ENCODE measurements at regions not wholly inside any gene's neighbourhood (a gene's known extent, or its start where the extent isn't known, plus 50 kb on each side); places are given as distances from the start of the nearest gene placed in this dataset.

GRCh38 chr15:77737238-77738037 lies 104.7 kb upstream of the LINGO1 start:
- Histone ChIP-seq H3K9me3 (ENCODE audit: control insufficient read depth, insufficient read depth, low read length) (no peaks in the 10 kb centered on the region), H3K4me1 (ENCODE audit: insufficient read depth, low read length) (peaks cover 26% of the 10 kb centered on the region), H3K9ac (ENCODE audit: low read depth, low read length) (no peak overlapping the region), H3K36me3 (ENCODE audit: insufficient read depth, low read length) (no peaks in the 10 kb centered on the region)

GRCh38 chr15:77734306-77734705 lies 101.6 kb upstream of the LINGO1 start:
- no peak overlapping the region for H3K9ac ChIP-seq (ENCODE audit: low read depth, low read length)
- no peaks in the 10 kb centered on the region for H3K36me3 ChIP-seq (ENCODE audit: insufficient read depth, low read length)
- no peaks in the 10 kb centered on the region for H3K9me3 ChIP-seq (ENCODE audit: control insufficient read depth, insufficient read depth, low read length)
- H3K4me1 ChIP-seq (ENCODE audit: insufficient read depth, low read length): peaks cover 12% of the 10 kb centered on the region; the same call in 1 of the 2 replicates

DNA sequence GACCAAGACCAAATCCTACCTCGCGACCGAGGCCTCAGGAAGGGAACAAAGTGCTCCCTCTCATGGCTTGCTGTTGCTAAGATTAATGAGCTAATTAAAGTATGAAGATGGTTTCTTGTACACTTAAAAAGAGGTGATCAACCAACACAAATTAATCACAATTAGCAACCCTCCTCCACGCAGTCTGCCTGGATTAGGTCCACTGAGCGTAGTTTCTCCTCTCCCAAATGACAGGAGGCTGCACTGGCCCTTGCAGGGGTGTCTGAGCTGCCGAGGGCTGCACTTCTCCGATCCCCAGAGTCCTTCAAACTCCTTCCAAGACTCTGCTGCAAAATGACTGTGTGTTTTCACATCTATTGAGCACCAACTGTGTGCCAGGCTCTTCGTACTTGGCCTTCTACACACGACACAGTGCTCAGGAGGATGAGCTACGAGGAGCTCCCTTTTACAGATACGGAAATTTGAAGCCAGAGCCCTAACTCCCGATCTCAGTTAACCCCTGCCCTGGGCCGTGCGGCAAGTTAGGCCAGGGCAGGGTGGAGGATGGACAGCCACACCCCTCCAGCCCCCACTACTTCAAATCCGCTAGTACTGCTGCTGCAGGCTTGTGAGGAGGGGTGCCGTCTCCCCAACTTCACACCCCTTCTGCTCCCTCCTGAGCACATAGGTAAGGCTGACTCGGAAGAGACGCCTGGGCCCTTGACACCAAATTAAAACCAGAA lies 101.0 kb upstream of the LINGO1 start:
- no peaks in the 10 kb centered on the region for H3K9me3 ChIP-seq (ENCODE audit: control insufficient read depth, insufficient read depth, low read length)
- H3K36me3 ChIP-seq (ENCODE audit: insufficient read depth, low read length): no peaks in the 10 kb centered on the region
- H3K9ac ChIP-seq (ENCODE audit: low read depth, low read length): no peak overlapping the region
- H3K4me1 ChIP-seq (ENCODE audit: insufficient read depth, low read length): peaks cover 6% of the 10 kb centered on the region; the same call in 1 of the 2 replicates

GRCh38 chr15:77732514-77733335 lies 100.0 kb upstream of the LINGO1 start:
- H3K4me1 ChIP-seq (ENCODE audit: insufficient read depth, low read length): 0 out of 2 replicates have a peak, but pooled peaks cover 2% of the 10 kb centered on the region
- no peak overlapping the region for H3K9ac ChIP-seq (ENCODE audit: low read depth, low read length)
- no peaks in the 10 kb centered on the region for H3K9me3 ChIP-seq (ENCODE audit: control insufficient read depth, insufficient read depth, low read length)
- H3K36me3 ChIP-seq (ENCODE audit: insufficient read depth, low read length): no peaks in the 10 kb centered on the region

- Histone ChIP-seq H3K4me1 (ENCODE audit: insufficient read depth, low read length) (no peaks in the 10 kb centered on the region), H3K36me3 (ENCODE audit: insufficient read depth, low read length) (no peaks in the 10 kb centered on the region), H3K9ac (ENCODE audit: low read depth, low read length) (no peak overlapping the region), H3K9me3 (ENCODE audit: control insufficient read depth, insufficient read depth, low read length) (no peaks in the 10 kb centered on the region)
Measured at GRCh38 chr15:77731945-77732344, 99.2 kb upstream of the LINGO1 start.

GRCh38 chr15:77731067-77731466 lies 98.4 kb upstream of the LINGO1 start:
- no peaks in the 10 kb centered on the region for H3K4me1 ChIP-seq (ENCODE audit: insufficient read depth, low read length)
- H3K36me3 ChIP-seq (ENCODE audit: insufficient read depth, low read length): no peaks in the 10 kb centered on the region
- H3K9ac ChIP-seq (ENCODE audit: low read depth, low read length): no peak overlapping the region
- no peaks in the 10 kb centered on the region for H3K9me3 ChIP-seq (ENCODE audit: control insufficient read depth, insufficient read depth, low read length)

- H3K4me1 ChIP-seq (ENCODE audit: insufficient read depth, low read length): no peaks in the 10 kb centered on the region
- H3K36me3 ChIP-seq (ENCODE audit: insufficient read depth, low read length): no peaks in the 10 kb centered on the region
- no peak overlapping the region for H3K9ac ChIP-seq (ENCODE audit: low read depth, low read length)
- H3K9me3 ChIP-seq (ENCODE audit: control insufficient read depth, insufficient read depth, low read length): no peaks in the 10 kb centered on the region
Measured at GRCh38 chr15:77727635-77728304, 95.1 kb upstream of the LINGO1 start.

GRCh38 chr15:77724715-77725114 lies 92.0 kb upstream of the LINGO1 start:
- H3K36me3 ChIP-seq (ENCODE audit: insufficient read depth, low read length): no peaks in the 10 kb centered on the region
- H3K9ac ChIP-seq (ENCODE audit: low read depth, low read length): no peak overlapping the region
- no peaks in the 10 kb centered on the region for H3K4me1 ChIP-seq (ENCODE audit: insufficient read depth, low read length)
- H3K9me3 ChIP-seq (ENCODE audit: control insufficient read depth, insufficient read depth, low read length): no peaks in the 10 kb centered on the region

DNA sequence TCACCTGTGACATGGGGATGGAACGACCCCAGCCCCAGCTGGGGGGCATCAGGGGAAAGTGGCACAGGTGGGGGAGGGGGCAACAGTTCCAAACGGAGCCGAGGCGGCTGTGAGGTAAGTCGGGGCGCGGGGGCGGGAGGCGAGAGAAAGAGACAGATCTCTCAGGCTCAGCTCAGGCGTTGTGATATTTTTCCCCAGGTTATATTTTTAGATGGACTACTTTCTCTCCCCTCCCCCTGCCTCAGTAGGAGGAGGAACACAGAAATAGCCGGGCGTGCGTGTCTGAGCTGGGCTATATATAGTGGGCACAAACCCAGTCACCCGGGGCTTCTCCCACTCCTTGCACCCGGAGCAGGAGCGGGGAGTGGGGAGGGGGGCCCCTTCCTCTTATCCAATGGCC lies 91.0 kb upstream of the LINGO1 start:
- H3K36me3 ChIP-seq (ENCODE audit: insufficient read depth, low read length): no peaks in the 10 kb centered on the region
- no peaks in the 10 kb centered on the region for H3K9me3 ChIP-seq (ENCODE audit: control insufficient read depth, insufficient read depth, low read length)
- H3K9ac ChIP-seq (ENCODE audit: low read depth, low read length): no peak overlapping the region
- H3K4me1 ChIP-seq (ENCODE audit: insufficient read depth, low read length): no peaks in the 10 kb centered on the region

- H3K36me3 ChIP-seq (ENCODE audit: insufficient read depth, low read length): no peaks in the 10 kb centered on the region
- H3K4me1 ChIP-seq (ENCODE audit: insufficient read depth, low read length): no peaks in the 10 kb centered on the region
- no peak overlapping the region for H3K9ac ChIP-seq (ENCODE audit: low read depth, low read length)
- H3K9me3 ChIP-seq (ENCODE audit: control insufficient read depth, insufficient read depth, low read length): no peaks in the 10 kb centered on the region
Measured at GRCh38 chr15:77722759-77723460, 90.2 kb upstream of the LINGO1 start.

DNA sequence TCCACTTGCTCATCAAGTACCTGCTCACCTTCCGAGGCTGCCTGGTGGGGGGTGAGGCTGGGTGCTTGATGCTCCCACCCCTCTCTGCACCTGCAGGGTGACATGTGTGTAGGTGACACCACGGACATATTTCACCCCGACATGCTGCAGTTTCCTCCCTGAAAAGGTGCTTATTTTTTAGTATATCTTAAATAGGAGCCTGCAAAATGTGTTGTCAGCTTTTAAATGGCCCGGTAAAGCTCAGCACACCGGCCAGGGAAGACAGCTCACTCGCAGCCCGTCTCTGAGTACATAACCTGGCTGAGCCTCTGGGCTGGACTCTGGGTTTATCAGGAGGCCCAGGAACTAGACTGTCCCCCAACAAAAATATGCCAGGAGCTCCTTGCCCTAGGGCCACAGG lies 89.3 kb upstream of the LINGO1 start:
- no peaks in the 10 kb centered on the region for H3K9me3 ChIP-seq (ENCODE audit: control insufficient read depth, insufficient read depth, low read length)

GRCh38 chr15:77720655-77721054 lies 87.9 kb upstream of the LINGO1 start:
- no peaks in the 10 kb centered on the region for H3K9me3 ChIP-seq (ENCODE audit: control insufficient read depth, insufficient read depth, low read length)
- no peak overlapping the region for H3K9ac ChIP-seq (ENCODE audit: low read depth, low read length)

More for the DNA sequence above, 89.3 kb upstream of the LINGO1 start:
- Histone ChIP-seq H3K4me1 (ENCODE audit: insufficient read depth, low read length) (no peaks in the 10 kb centered on the region), H3K36me3 (ENCODE audit: insufficient read depth, low read length) (no peaks in the 10 kb centered on the region), H3K9ac (ENCODE audit: low read depth, low read length) (no peak overlapping the region)

DNA sequence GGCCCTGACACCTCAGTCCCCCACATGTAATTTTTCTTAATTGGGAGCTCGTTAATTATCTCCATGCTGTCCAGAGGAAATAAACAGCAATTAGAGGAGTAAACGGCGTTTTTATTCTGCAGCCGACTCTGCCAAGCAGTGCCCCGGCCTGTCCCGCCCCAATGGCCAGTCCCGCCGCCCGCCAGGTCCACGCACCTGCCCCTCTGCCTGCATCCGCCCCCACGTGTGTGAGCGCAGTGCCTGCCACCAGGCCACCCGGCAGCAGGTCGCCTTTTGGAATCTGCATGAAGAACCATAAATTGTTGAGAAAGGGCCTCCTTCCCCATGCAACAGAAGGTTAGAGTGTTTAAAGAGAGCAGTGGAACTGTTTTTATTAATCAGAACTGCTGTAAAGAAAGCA lies 87.5 kb upstream of the LINGO1 start:
- H3K4me1 ChIP-seq (ENCODE audit: insufficient read depth, low read length): no peaks in the 10 kb centered on the region
- H3K9me3 ChIP-seq (ENCODE audit: control insufficient read depth, insufficient read depth, low read length): no peaks in the 10 kb centered on the region
- H3K36me3 ChIP-seq (ENCODE audit: insufficient read depth, low read length): no peaks in the 10 kb centered on the region
- H3K9ac ChIP-seq (ENCODE audit: low read depth, low read length): no peak overlapping the region

More at GRCh38 chr15:77720655-77721054, 87.9 kb upstream of the LINGO1 start:
- Histone ChIP-seq H3K4me1 (ENCODE audit: insufficient read depth, low read length) (no peaks in the 10 kb centered on the region), H3K36me3 (ENCODE audit: insufficient read depth, low read length) (no peaks in the 10 kb centered on the region)
